ENCODE measurements at regions not wholly inside any gene's neighbourhood (a gene's known extent, or its start where the extent isn't known, plus 50 kb on each side); places are given as distances from the start of the nearest gene placed in this dataset.

GRCh38 chr9:101858026-101858425 is 119.6 kb upstream of the GRIN3A start:
- TF ChIP-seq CTCF (IDR thresholded peaks at IDR 0.05; ENCODE audit: insufficient read depth, low read length) (no peak), SPI1 (IDR thresholded peaks at IDR 0.05; ENCODE audit: borderline replicate concordance, low read depth) (no peak), POLR2AphosphoS5 (IDR thresholded peaks at IDR 0.05; ENCODE audit: low read depth) (no peak)
